HUES64 (cell line): ENCODE measurements at regions not wholly inside any gene's neighbourhood (a gene's known extent, or its start where the extent isn't known, plus 50 kb on each side); places are given as distances from the start of the nearest gene placed in this dataset.

Experiments
- H3K27ac ChIP-seq: 2 replicates; pipeline ENCODE4 v1.7.0; 2013; ENCODE audit warnings: low read depth, low read length, inconsistent platforms
- H3K27me3 ChIP-seq: 2 replicates; pipeline ENCODE4 v1.6.1; 2013; ENCODE audit warnings: mild to moderate bottlenecking, low read length; ENCODE audit not compliant: insufficient read depth
- H3K36me3 ChIP-seq: 2 replicates; pipeline ENCODE4 v1.6.1; 2013; ENCODE audit warnings: mild to moderate bottlenecking, low read length; ENCODE audit not compliant: insufficient read depth
- H3K4me1 ChIP-seq: 2 replicates; pipeline ENCODE4 v1.6.1; 2013; ENCODE audit warnings: mild to moderate bottlenecking, low read length, moderate library complexity; ENCODE audit not compliant: insufficient read depth
- H3K4me3 ChIP-seq: 2 replicates; pipeline ENCODE4 v1.5.1; 2013; ENCODE audit warnings: mild to moderate bottlenecking, low read length, moderate library complexity
- H3K9ac ChIP-seq: 2 replicates; pipeline ENCODE4 v1.6.1; 2013; ENCODE audit warnings: mild to moderate bottlenecking, low read depth, low read length
- H3K9me3 ChIP-seq: 2 replicates; pipeline ENCODE4 v1.6.1; 2013; ENCODE audit warnings: low read depth, low read length; ENCODE audit not compliant: insufficient read depth
- WGBS: fragments of 150-250, 120-280 bp; methylation state at CpG from one replicate; pipeline ENCODE4 v1.1.7; 2013; ENCODE audit warnings: missing lambda C conversion rate; 5-methylcytosine and 5-hydroxymethylcytosine counted together

- Histone ChIP-seq H3K4me1 (peaks cover 4% of the 10 kb centered on the region; the same call in 1 of the 2 replicates), H3K27me3 (no peaks in the 10 kb centered on the region), H3K27ac (no peak overlapping the region), H3K36me3 (no peaks in the 10 kb centered on the region), H3K9ac (no peak overlapping the region), H3K4me3 (no peak overlapping the region), H3K9me3 (no peaks in the 10 kb centered on the region)
- 95% methylated on average over 9 of the region's 9 CpGs for WGBS
Measured at GRCh38 chr1:14238472-14239307, 359.8 kb upstream of the KAZN start.

- Histone ChIP-seq H3K9me3 (no peaks in the 10 kb centered on the region), H3K4me3 (no peak overlapping the region), H3K27me3 (no peaks in the 10 kb centered on the region), H3K36me3 (no peaks in the 10 kb centered on the region), H3K9ac (no peak overlapping the region), H3K27ac (no peak overlapping the region), H3K4me1 (peaks cover 4% of the 10 kb centered on the region; the same call in 1 of the 2 replicates)
- WGBS: 93% methylated on average over 3 of the region's 3 CpGs
Measured at GRCh38 chr1:14240265-14240664, 358.2 kb upstream of the KAZN start.

- H3K9ac ChIP-seq: no peak overlapping the region
- no peaks in the 10 kb centered on the region for H3K27me3 ChIP-seq
- H3K4me1 ChIP-seq: no peaks in the 10 kb centered on the region
- H3K36me3 ChIP-seq: no peaks in the 10 kb centered on the region
- no peak overlapping the region for H3K27ac ChIP-seq
- WGBS: 100% methylated on average over 1 of the region's 3 CpGs
- no peaks in the 10 kb centered on the region for H3K9me3 ChIP-seq
- no peak overlapping the region for H3K4me3 ChIP-seq
Measured at GRCh38 chr1:14242123-14242522, 356.4 kb upstream of the KAZN start.

GRCh38 chr1:14242870-14243269 is 355.6 kb upstream of the KAZN start:
- no peak overlapping the region for H3K9ac ChIP-seq
- no peak overlapping the region for H3K27ac ChIP-seq
- no peaks in the 10 kb centered on the region for H3K36me3 ChIP-seq
- H3K4me3 ChIP-seq: no peak overlapping the region
- H3K4me1 ChIP-seq: no peaks in the 10 kb centered on the region
- H3K27me3 ChIP-seq: no peaks in the 10 kb centered on the region
- WGBS: 90% methylated on average over 8 of the region's 8 CpGs
- H3K9me3 ChIP-seq: no peaks in the 10 kb centered on the region

DNA sequence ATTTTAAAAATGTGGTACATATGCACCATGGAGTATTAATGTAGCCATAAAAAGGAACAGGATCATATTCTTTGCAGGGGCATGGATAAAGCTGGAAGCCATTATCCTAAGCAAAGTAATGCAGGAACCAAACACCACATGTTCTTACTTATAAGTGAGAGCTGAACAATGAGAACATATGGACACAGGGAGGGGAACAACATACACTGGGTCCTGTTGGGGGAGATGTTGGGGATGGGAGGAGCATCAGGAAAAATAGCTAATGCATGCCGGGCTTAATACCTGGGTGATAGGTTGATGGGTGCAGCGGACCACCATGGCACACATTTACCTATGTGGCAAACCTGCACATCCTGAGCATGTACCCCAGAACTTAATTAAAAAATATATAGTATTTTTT is 352.5 kb upstream of the KAZN start:
- 100% methylated on average over 1 of the region's 2 CpGs for WGBS
- H3K27ac ChIP-seq: no peak overlapping the region
- no peaks in the 10 kb centered on the region for H3K4me1 ChIP-seq
- no peaks in the 10 kb centered on the region for H3K36me3 ChIP-seq
- no peak overlapping the region for H3K9ac ChIP-seq
- H3K27me3 ChIP-seq: no peaks in the 10 kb centered on the region
- H3K9me3 ChIP-seq: no peaks in the 10 kb centered on the region
- no peak overlapping the region for H3K4me3 ChIP-seq

DNA sequence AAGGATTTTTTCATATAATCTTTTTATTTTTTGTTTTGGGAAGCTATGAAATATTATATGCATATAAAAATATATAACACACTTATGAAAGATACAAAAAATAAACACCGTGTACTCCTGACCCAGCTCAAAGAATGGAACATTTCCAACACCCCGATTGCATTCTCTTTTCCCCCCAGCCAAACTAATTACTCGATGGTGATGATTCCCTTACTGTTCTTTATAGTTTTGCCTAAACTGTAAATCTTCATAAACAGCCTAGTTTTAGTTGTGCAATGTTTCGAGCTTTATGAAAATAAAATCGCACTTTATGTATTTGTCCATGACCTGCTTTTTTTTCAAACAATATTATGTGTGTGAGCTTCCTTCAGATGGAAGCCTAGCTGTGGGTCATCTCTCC is 352.0 kb upstream of the KAZN start:
- WGBS: 95% methylated on average over 5 of the region's 5 CpGs
- H3K9ac ChIP-seq: no peak overlapping the region
- H3K9me3 ChIP-seq: no peaks in the 10 kb centered on the region
- H3K27me3 ChIP-seq: no peaks in the 10 kb centered on the region
- no peaks in the 10 kb centered on the region for H3K4me1 ChIP-seq
- no peaks in the 10 kb centered on the region for H3K36me3 ChIP-seq
- H3K27ac ChIP-seq: no peak overlapping the region
- no peak overlapping the region for H3K4me3 ChIP-seq

DNA sequence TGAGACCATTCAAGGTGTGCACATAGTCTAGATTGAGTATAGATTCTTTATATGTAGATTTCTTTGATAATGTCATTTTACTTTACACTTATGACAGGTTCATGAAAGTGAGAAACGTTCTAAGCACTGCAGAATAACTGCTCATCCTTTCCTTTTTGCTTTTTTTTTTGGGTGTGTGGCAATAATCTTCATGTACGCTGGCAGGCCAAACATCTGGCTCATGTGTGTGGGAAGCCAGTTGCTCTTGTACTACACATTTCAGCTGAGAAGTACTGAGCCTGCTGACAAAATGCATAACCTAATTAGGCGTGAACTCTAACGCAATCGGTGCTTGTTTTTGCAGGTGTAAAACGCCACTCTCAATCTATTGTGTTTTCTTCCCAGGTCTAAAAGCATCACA is 350.8 kb upstream of the KAZN start:
- no peak overlapping the region for H3K27ac ChIP-seq
- no peaks in the 10 kb centered on the region for H3K36me3 ChIP-seq
- H3K9ac ChIP-seq: no peak overlapping the region
- no peaks in the 10 kb centered on the region for H3K4me1 ChIP-seq
- no peak overlapping the region for H3K4me3 ChIP-seq
- 84% methylated on average over 5 of the region's 6 CpGs for WGBS
- H3K9me3 ChIP-seq: no peaks in the 10 kb centered on the region
- no peaks in the 10 kb centered on the region for H3K27me3 ChIP-seq

DNA sequence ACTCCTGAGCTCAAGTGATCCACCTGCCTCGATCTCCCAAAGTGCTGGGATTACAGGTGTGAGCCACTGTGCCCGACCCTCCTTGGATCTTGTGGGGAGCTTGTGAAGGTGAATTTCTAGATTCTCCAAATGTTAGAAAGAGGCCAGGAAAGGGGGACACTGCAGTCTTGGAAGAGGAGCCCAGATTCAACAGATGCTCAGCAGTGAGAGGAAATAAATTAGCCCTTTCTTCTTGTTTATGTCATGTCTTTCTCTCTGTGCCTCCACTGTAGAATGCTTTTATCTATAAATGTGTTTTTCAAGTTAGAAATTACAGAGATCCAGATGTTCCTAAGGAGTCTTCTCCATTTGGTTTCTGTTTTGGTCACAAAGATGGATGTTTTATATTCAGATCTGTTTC is 346.6 kb upstream of the KAZN start:
- Histone ChIP-seq H3K27me3 (no peaks in the 10 kb centered on the region), H3K4me1 (peaks cover 5% of the 10 kb centered on the region; the same call in 1 of the 2 replicates), H3K9ac (no peak overlapping the region), H3K4me3 (no peak overlapping the region), H3K9me3 (no peaks in the 10 kb centered on the region), H3K27ac (no peak overlapping the region), H3K36me3 (no peaks in the 10 kb centered on the region)
- 94% methylated on average over 2 of the region's 2 CpGs for WGBS

DNA sequence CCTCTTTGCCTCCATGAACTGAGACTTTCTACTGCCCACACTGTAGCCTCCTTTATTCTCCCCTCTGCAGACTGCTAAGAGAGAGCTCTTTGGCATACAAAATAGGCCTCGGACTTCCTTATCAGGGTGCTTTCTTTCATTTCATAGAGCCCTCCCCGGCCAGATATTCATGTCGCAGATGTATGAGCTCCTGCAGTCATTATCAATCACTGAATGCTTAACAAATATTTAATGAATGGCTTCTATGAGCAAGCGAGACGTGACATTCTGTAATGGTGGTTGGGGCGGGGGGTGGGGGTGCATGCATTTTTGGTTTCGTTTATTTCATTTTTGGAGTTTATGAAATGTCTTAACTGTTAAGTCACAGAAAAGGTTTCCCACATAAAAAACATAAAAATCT is 344.8 kb upstream of the KAZN start:
- Histone ChIP-seq H3K27ac (no peak overlapping the region), H3K4me3 (no peak overlapping the region), H3K4me1 (peaks cover 5% of the 10 kb centered on the region; the same call in 1 of the 2 replicates), H3K27me3 (no peaks in the 10 kb centered on the region), H3K9ac (no peak overlapping the region), H3K9me3 (no peaks in the 10 kb centered on the region), H3K36me3 (no peaks in the 10 kb centered on the region)
- 92% methylated on average over 7 of the region's 7 CpGs for WGBS

DNA sequence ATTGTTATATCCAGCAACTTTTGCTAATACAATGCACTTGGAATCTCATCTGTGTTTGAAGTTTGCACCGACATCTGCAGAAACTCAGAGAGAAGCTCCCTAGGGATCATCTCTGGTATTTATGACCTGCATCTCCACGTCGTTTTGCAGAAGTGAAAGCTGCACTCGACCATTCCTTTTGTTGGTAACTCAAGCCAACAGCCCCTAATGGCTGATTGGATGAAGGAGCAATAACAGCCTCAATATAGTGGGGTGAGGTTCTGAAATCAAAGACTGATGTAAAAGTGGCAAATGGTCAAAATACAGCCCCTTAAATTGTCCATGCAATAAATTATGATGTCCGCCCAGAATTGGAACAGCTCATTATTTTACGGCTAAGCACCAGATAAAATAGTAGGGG is 344.2 kb upstream of the KAZN start:
- Histone ChIP-seq H3K9me3 (no peaks in the 10 kb centered on the region), H3K36me3 (no peaks in the 10 kb centered on the region), H3K27ac (no peak overlapping the region), H3K9ac (no peak overlapping the region), H3K27me3 (no peaks in the 10 kb centered on the region), H3K4me3 (no peak overlapping the region), H3K4me1 (peaks cover 5% of the 10 kb centered on the region; the same call in 1 of the 2 replicates)
- 91% methylated on average over 6 of the region's 6 CpGs for WGBS

- H3K4me1 ChIP-seq: peaks cover 5% of the 10 kb centered on the region; the same call in 1 of the 2 replicates
- no peak overlapping the region for H3K27ac ChIP-seq
Measured at GRCh38 chr1:14255233-14255632, 343.3 kb upstream of the KAZN start.

More at GRCh38 chr1:14255233-14255632, 343.3 kb upstream of the KAZN start:
- no peaks in the 10 kb centered on the region for H3K27me3 ChIP-seq
- no peak overlapping the region for H3K4me3 ChIP-seq
- H3K9ac ChIP-seq: no peak overlapping the region
- H3K36me3 ChIP-seq: no peaks in the 10 kb centered on the region
- 96% methylated on average over 3 of the region's 3 CpGs for WGBS
- H3K9me3 ChIP-seq: no peaks in the 10 kb centered on the region
